Activated CD4-positive, alpha-beta T cell treated with anti-CD3 and anti-CD28 coated beads for 48 hours (primary cell): ENCODE measurements at regions not wholly inside any gene's neighbourhood (a gene's known extent, or its start where the extent isn't known, plus 50 kb on each side); places are given as distances from the start of the nearest gene placed in this dataset.

Experiments
- DNase-seq: peaks from one replicate; pipeline ENCODE4 v3.0.0-alpha.2; 2020

DNA sequence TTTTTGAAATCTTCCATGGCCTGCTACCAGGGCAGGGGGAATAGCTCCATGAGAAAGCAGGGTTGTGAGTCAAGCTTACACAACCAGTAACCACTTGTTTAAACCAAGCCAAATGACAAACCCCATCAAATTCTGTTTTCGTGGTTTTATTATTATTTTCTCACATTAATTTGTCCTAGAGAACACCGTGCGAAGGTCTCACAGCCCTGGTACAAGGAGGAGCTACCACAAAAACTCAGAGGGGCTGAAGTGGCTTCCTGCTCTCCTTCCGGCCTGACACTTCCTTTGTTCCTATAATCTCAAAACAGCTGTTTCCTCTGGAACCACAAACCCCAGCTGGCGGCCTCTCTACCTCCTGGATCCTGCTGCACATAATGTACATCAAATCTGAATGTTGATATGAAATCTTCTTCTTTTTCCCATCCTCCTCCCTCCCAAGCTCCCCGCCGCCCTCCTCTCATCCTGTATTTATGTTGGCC, 375.9 kb downstream of the MCTP2 start:
- no peak for DNase-seq

DNA sequence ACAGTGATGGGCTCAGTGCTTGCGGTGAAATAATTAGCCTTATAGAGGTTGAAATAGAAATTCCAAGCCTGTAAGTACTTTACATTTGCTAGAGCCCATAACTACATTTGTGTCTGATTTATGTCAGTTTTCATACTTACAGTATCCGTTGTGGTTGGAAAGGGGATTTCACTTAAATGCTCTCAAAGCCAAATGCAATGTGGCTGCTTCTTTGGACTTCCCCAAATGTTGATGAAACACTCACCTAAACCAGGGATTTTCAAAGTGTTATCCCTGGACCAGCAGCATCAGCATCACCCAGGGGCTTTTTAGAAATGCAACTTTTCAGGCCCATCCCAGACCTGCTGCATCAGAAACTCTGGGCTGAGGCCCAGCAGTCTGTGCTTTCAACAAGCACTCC, 378.7 kb downstream of the MCTP2 start:
- DNase-seq, result no peak

DNA sequence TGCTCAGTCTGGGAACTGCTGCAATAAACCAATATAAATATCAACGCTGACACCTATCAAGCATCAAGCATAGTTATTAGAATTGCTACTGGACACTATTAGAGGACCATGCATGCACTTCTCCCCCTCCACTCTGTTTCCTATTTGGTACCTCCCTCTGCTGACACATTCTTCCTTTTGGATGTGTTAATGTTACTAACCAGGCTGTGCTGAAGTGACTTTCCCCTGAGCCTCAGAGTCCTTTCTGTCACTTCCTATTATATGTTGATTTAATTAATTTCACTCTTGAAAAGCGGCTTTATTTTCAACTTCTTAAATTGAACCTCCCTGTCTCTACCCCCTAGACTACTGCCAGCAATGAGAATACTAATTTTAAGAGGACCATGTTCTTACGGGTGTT, 379.1 kb downstream of the MCTP2 start:
- DNase-seq, result no peak

DNA sequence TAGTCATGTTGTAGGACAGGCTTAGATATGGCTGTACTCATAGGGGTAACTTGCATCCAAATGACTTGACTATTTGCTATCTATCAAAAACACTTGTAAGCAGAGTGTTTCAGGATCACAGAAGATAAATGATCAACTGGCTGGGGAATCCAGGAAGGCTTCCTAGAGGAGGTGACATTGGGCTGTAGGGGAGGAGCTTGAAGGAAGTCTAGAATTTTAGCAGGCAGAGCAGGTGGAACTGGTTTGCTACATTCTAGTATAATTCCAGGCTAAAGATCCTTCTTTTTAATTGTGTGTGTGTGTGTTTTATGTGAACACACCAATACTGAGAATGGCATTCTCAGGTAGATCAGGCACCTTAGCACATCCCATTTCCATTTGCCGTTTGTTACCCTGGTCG, 380.3 kb downstream of the MCTP2 start:
- no peak for DNase-seq

DNA sequence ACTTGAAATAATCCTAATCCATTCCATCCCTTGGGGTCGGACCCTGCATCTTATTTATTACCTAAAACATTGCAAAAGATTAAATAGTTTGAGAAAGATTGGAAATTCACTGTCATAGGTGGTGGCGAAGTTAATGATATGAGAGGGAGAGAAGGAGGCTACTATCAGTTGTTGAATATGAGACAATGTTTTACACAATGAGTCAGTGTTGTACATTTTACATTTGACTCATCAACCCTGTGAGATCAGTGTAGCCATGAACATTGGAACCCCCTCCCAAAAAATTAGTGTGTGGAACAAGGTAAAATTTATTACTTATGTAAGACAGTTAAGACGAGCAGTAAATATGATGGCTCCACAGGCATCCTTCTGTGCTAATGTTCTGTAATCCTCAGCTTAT, 384.3 kb downstream of the MCTP2 start:
- DNase-seq, result no peak

DNA sequence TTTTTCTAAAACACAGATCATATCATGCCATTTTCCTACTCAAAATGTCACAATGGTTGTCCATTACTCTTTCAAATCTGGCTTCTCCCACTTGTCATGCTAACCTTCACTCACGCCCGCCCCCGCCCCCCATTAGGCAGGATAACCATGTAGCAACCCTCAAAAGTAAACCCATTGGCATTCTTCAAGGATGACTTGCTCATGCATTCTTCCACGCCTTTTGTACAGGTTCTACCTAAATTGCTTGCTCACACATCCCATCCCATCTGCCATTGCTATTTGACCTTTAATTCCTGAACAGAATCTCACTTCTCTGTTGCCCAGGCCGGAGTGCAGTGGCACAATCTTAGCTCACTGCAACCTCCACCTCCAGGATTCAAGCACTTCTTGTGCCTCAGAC, 389.3 kb downstream of the MCTP2 start:
- DNase-seq, result no peak

DNA sequence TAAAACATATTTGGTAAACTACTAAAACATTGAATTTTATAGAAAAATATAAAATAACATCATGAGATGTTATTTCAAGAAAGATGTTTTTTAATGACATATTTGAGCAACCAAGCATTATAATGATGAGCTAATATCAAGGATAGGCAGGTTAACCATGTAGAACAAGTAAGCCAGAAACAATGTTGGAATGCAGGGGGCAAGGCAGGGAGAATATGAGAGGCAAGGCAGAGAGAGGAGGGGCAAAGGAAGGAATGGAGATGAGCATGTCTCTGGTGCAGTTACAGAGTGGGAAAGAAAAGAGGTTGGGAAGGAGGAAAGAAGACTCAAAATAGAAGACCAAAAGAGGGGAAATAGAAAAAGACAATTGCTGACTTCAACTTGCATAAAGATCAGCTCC, 390.4 kb downstream of the MCTP2 start:
- no peak for DNase-seq

GRCh38 chr15:94626949-94627348, 395.6 kb downstream of the MCTP2 start:
- DNase-seq, result no peak

- no peak for DNase-seq
These were observed 400.2 kb downstream of the MCTP2 start for GRCh38 chr15:94631608-94632007.

DNA sequence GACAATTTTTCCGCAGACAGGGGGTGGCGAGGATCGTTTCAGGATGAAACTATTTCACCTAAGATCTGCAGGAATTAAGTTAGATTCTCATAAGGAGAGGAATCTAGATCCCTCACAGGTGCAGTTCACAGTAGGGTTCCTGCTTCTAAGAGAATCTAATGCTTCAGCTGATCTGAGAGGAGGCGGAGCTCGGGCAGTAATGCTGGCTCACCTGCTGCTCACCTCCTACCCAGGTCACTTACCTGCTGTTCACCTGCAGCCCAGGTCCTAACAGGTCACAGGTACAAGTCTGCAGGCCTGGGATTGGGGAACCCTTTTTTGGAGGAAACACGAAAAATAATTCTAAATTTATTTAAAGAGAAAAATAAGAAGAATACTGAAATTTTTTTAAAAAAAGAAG, 406.8 kb downstream of the MCTP2 start:
- no peak for DNase-seq

GRCh38 chr15:94639701-94640100, 408.3 kb downstream of the MCTP2 start:
- no peak for DNase-seq

DNA sequence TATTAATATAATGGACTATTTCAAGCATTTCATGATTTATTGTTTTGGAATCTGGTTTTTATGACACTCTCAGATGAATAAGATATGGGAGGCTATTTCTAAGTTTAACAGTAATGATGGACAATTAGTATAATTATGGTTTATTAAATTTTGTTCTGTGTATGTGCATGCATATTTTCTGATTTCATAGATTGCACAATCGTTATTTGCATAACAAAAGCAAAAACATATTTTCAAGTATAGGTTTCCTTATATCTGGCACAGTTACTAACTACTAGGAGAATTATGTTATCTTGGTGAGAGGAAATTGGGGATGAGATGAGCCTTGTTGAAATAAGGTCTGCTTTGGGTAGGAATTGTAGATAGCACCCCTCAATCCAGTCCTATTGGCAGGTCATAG, 413.1 kb downstream of the MCTP2 start:
- DNase-seq, result no peak

DNA sequence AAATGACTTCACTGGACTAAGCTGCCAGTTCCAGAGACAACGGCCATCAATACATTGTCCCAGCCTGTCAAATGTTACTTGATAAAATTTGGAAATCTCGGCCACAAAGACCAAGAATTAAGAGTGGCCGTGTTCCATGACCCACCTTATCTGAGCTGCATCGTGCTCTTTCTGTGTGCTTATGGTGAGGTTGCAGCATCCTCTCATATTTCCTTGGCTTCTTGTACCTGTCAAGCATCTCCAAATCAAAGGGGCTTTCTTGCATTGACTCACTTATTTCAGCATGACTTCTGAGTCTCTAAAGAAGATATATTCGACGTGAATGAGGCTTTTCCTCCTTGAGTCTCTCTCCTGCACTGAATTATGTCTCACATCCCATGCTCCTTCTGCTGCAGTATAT, 421.7 kb downstream of the MCTP2 start:
- DNase-seq, result no peak

- DNase-seq, result no peak
These were observed 424.0 kb downstream of the MCTP2 start for GRCh38 chr15:94655249-94655880.

GRCh38 chr15:94665676-94666441, 434.5 kb downstream of the MCTP2 start:
- no peak for DNase-seq

GRCh38 chr15:94666553-94666952, 435.2 kb downstream of the MCTP2 start:
- no peak for DNase-seq

GRCh38 chr15:94667109-94667508, 435.7 kb downstream of the MCTP2 start:
- DNase-seq, result no peak

DNA sequence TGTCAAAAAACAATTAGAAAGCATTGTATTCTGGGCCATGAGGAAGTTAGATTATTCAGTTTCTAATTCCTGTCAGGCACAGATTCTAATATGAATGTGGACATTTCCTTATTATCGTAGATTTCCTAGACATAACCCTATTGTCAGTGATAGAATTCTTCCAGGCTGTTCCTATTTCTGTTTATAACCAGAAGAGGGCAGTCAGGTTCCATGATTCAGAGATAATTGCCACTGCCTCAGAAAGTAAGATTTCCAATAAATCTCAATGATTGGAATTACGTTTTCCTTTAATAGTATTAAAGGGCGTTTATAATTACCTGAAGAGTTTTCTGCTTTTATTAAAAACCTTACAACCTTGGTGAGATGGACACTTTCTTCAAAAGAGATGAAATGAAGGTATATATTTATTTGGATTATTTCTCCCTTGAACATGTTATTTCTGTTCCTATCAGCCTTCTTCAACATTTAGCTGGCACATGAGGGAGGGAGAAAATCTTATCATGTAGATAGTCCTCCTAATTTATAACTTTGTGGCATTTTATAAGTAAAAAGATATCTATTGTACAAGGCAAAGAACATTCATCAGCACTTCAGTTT, 439.2 kb downstream of the MCTP2 start:
- DNase-seq, result no peak

- DNase-seq, result no peak
These were observed 440.6 kb downstream of the MCTP2 start for GRCh38 chr15:94671858-94672532.

GRCh38 chr15:94673801-94674200, 442.4 kb downstream of the MCTP2 start:
- DNase-seq, result no peak

DNA sequence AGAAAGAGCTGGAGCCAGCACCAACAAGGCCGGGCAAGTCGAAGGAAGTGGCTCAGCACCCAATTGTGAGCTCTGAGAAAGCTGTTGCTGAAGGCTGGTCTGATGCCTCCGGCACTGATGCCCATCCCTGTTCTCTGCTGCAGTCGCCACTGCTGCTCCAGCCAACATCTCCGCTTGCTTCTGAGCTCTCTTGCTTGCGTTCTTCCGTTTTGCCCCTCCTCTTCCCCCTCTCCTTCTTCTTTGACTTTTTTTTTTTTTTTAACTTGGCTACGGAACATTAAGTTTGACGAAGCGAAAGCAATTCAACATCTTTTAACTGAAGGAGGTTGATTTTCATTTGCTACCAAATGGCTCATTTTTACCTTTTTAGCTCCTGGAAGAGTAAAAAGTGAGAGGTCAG, 442.9 kb downstream of the MCTP2 start:
- DNase-seq, result no peak

GRCh38 chr15:94677202-94677790, 445.9 kb downstream of the MCTP2 start:
- no peak for DNase-seq

DNA sequence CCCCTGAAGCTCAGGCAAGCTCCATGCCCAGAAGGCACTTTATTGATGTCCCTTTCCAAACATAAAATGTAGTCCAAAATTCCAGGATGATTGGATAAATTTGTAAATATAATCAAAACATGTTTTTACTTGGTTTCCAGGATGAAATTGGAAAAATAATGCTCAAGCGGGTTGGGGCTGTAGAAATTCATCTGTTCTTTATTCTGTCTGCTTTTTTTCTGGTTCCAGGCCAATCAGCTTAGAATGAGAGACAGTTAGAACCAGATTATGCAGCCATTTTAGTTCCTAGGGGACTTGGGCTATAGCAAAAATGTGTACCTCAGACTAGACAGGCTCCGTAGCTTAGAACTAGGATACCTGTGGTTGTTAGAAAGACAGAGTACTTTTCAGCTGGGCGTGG, 450.8 kb downstream of the MCTP2 start:
- DNase-seq, result no peak
